ENCODE measurements at regions not wholly inside any gene's neighbourhood (a gene's known extent, or its start where the extent isn't known, plus 50 kb on each side); places are given as distances from the start of the nearest gene placed in this dataset.

DNA sequence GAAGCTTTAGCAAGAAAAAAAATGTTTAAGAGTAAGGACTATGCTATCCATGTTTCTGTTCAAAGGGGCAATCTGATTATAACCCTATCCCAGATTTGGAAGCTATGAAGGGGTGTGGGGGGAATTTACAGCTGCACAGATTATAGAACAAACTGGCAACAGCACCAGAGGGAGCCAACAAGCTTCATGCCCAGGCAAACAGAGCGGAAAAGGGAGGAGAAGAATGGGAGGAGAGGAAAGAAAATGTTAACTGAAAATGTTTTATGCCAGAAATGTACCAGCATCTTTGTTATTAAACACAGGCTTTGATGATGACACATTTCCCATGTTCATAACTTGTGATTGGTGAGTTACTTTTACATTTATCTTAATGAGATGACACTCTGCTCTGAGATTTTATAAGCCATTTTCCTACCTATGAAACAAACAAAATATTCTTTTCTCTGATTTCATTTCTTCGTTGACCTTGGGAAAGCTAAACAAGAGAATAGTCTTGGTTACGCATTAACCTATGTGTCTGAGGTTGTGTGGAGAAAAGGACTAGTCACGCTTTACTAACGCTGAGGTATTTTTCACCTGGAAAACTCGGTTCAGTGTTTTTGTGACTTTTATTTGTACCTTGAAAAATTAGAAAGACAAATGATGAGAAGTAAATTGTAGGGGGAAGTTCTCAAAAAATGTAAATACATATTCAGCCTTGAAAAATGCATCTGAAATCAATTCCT, 235.8 kb upstream of the MIR17HG start:
- TF ChIP-seq, protein P1, sequence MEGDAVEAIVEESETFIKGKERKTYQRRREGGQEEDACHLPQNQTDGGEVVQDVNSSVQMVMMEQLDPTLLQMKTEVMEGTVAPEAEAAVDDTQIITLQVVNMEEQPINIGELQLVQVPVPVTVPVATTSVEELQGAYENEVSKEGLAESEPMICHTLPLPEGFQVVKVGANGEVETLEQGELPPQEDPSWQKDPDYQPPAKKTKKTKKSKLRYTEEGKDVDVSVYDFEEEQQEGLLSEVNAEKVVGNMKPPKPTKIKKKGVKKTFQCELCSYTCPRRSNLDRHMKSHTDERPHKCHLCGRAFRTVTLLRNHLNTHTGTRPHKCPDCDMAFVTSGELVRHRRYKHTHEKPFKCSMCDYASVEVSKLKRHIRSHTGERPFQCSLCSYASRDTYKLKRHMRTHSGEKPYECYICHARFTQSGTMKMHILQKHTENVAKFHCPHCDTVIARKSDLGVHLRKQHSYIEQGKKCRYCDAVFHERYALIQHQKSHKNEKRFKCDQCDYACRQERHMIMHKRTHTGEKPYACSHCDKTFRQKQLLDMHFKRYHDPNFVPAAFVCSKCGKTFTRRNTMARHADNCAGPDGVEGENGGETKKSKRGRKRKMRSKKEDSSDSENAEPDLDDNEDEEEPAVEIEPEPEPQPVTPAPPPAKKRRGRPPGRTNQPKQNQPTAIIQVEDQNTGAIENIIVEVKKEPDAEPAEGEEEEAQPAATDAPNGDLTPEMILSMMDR (IDR thresholded peaks at IDR 0.05; ENCODE audit: low read depth, low read length, poor library complexity, severe bottlenecking) = no peak
- TF ChIP-seq EZH2phosphoT487 (IDR thresholded peaks at IDR 0.05; ENCODE audit: borderline replicate concordance, low read length) = no peak
